NCI-H2029 treated with DMSO at 0.1 percent for 48 hours (cell line): ENCODE measurements at regions not wholly inside any gene's neighbourhood (a gene's known extent, or its start where the extent isn't known, plus 50 kb on each side); places are given as distances from the start of the nearest gene placed in this dataset.

Source experiments
- DNase-seq: peaks from one replicate; lab custom pipeline; 2025; lab: John Stamatoyannopoulos, UW

DNA sequence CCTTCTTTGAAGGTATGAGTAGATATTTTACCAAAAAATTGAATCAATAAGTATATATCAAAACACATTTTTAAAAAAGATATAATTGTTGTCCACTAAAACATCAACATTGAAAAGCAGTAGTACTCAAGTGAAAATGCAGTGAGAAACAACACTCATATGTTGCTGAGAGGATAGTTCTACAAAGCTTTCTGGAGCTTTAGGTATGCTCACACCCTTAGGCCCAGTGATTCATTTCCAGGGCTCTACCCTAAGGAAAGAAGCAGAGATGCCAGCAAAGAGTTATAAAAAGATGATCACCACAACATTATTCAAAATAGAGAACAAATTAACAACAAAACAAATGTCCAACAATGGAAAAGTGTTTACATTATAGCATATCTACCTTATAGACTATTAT is 197.3 kb upstream of the CCDC150 start:
- no peak for DNase-seq

DNA sequence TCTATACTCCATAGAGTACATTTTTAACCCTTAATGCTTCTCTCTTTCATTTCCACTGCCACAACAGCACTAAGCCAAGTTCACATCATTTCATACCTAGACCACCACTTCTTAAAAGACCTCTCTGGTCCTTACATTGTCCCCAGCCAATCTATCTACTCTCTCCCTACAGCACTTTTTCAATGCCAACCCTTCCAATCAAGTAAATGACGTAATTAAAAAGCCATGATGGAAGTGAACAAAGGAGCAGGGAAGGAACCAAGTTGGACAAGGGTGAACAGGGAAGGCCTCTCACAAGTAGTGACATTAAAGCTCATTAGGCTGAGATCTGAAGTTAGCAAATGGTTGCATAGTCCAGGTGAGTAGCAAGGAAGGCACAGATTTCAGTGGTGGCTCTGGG is 195.1 kb upstream of the CCDC150 start:
- DNase-seq: no peak

DNA sequence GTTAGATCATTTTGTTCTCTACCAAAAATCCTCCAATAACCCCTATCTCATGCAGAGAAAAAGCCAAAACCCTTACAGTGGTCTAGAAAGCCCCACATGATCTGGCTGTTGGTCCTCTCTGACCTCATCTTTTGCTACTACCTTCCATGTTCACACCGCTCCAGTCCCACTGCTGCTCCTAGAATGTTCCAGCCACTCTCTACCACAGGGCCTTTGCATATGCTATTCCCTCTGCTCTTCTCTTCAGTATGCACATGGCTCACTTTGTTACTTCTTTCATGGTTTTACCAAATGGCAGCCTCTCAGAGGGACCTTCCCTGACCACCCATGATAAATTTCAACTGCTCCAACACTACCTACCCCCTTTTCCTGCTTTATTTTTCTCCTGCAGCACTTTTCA is 193.5 kb upstream of the CCDC150 start:
- DNase-seq: no peak

- DNase-seq: no peak
Observed at GRCh38 chr2:196448407-196449079, 191.0 kb upstream of the CCDC150 start.

- no peak for DNase-seq
Observed at GRCh38 chr2:196449083-196449482, 190.4 kb upstream of the CCDC150 start.

- no peak for DNase-seq
Observed at GRCh38 chr2:196452758-196453157, 186.8 kb upstream of the CCDC150 start.

DNA sequence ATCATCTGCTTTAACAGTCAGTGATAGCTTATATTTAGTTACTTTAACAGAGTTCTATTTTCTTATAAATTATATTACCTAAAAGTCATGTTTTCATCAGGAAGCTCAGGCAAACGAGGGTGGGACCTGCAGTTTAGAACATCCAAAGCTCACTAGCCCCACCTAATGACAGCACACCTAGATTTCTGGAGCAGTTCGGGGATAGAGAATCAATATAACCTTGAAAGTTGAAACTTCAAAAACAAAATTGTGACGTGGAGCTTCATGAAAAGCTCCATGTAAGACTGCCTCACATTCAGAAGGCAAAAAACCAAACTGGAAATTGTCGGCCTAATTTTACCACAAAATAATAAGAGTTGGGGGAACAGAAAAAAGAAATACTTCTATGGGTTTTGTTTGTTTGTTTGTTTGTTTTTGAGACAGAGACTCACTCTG is 185.9 kb upstream of the CCDC150 start:
- no peak for DNase-seq

GRCh38 chr2:196454492-196454891 is 185.0 kb upstream of the CCDC150 start:
- no peak for DNase-seq

- DNase-seq: no peak
Observed at GRCh38 chr2:196459539-196459938, 180.0 kb upstream of the CCDC150 start.

DNA sequence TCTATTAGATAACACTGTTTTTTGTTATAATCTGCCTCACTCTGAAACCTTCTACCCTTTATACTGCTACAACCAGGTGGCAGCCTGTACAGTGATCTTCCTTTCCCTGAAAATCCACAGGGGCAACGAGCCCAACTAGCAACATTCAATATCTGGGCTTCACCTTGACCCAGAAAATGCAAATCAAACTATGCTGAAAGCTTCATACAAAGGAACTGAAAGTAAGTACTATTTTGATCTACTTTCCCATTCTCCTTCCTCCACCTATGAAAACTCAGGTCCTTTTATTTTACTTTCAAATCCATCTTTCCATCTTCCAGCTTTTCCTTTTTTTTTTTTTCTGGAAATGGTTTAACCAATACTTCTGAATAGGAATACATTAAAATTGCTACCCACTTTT is 175.8 kb upstream of the CCDC150 start:
- DNase-seq: no peak

GRCh38 chr2:196464311-196464710 is 175.2 kb upstream of the CCDC150 start:
- no peak for DNase-seq

DNA sequence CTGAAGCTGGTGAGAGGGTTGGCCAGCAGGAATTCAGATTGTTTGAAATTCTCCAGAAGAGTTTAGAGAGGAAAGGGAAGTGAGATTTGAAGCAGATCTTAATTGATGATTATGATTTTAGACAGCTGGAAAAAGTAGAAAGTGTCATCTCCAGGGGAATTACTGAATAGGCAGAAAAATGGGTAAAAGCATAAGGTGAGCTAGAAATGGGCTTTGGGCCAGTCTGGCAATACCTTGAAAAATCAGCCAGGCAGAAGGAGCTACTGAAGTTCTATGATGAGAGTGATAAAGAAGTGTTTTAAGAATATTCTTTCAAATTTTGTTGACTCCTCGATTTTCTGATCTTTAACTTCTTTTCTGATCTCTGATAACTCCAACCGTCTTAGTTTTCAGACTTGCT is 172.9 kb upstream of the CCDC150 start:
- DNase-seq: no peak

DNA sequence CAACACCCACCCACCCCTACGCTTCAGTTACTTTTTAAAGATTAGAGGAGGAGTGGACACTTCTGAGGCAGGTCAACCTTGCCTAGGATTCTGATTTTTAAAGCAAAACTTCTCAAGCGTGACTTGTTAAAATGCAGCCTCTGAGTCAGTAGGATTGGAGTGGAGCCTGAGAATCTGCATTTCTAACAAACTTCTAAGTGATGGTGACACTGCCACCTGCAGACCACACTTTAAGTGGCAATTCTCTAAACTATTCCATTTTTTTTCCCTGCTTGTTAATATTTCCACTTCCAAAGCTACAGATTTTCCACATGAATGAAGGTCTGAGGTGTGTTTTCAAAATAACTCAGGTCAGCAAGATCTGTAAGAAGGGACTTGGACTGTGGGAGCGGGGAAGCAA is 171.1 kb upstream of the CCDC150 start:
- DNase-seq: no peak

DNA sequence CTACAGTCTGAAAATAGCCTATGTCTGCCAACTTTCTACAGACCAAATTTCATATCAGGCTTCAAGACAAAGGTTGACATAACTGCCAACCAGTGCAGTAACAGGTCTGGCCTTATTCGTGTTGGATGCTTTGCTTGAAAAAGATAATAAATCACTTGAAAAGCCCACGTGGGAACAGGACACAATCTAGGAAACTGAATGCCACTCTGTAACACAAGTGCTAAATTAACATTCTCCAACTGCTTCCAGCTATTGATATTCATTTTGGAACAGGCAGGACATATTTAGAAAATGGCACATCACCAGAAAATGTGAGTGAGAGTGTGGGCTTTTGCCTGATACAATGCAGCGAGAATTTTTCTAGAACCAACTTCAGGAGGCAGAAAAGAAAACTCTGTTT is 165.9 kb upstream of the CCDC150 start:
- no peak for DNase-seq

DNA sequence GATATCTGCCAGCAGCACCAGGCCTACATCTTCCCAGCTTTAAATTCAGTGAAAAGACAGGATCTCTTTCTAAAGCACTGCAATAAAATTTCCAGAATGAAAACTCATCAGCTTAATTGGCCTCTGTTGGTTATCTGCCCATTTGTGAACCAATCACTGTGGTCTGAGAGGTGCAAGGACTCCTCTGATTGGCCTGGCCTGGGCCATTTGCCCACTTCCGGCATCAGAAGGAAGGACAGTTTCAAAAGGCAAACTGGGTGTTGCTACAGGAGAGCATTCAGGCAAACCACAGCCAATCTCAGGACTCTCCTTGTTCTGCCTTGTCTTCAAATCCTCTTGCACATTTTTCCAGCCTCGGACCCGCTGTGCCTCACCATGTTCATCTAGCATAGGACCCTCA is 163.9 kb upstream of the CCDC150 start:
- no peak for DNase-seq

GRCh38 chr2:196478588-196478987 is 160.9 kb upstream of the CCDC150 start:
- no peak for DNase-seq

GRCh38 chr2:196479350-196479749 is 160.2 kb upstream of the CCDC150 start:
- no peak for DNase-seq

DNA sequence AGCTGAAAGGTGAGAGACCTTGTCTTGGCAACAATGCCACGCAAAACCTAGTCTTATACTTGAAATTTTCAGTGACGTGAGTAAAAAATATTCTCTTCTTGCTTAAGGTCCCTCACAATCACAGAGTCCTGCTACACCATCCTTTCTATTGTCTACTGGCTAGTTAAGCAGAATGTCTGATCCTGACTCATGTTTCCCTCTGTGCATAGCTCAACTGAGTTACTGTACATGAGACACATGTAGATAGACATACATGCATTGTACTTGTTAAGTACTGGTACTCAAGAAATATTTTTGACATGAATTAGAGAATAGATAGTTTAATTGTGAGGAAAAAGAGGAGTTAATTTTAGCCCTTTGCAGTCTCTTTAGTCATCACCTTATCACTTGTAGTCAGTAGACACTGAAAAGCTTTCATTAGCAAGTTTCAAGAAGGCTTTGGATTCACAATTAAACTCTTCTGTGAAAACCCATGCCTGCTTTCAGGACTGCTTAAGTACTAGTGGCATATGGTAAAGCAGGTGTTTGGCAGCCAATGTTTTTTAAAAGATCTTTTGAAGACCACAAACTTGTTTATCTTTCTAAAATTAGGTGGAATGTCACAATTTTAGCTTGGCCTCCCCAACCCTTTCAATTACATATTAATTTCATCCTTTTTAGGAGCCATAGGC is 158.7 kb upstream of the CCDC150 start:
- DNase-seq: no peak

DNA sequence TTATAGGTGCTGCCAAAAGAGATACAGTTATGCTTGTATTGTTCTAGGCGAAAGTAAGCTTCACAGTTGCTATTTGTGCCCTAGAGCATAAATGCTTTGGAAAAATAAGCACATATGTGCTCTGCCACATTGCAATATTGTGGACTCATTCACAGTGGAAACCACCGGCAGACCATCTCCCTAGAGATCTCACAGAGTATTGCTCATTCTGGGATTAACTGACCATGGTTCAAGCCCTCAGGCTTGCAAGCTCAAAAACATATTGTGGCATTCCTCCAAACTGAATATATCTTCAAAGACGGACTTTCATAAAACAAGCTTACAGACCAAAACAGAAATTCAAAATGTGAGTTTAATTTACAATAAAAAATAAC is 158.2 kb upstream of the CCDC150 start:
- DNase-seq: no peak

- DNase-seq: no peak
Observed at GRCh38 chr2:196482119-196483065, 157.1 kb upstream of the CCDC150 start.

DNA sequence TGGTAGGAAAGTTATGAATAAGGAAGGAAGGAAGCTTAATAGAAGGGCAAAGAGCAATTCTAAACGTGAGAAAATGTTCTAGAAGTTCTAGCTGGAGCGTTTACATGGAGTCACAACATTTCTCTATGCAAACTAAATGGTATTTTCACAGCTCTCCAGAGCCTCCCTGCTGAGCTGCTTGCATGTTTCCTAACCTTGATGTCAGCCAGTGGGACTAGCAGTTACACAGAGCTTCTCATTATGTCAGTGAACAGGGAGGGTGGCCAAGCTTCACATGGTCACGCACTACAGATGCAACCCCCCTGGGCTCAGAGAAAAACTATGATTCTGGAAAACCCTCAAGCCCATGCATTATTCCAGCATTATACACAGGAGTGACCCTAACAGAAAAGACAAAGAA is 153.4 kb upstream of the CCDC150 start:
- no peak for DNase-seq

DNA sequence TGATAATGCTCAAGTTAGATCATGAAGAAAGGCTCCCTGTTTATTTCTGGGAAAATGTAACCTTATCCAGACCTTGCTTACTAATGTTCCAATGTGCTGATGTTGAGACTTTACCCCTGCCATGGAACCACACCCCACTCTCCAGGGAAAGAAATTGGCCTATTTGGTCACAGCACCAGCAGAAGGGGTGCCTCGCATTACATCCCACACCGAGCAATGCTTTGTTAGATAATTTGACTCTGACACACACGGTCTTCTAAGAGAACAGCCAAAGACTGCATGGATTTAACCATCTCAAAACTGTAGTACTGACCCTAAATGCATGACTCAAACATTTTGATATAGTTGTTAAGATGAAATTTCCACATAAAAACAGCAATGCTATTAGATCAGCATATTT is 152.1 kb upstream of the CCDC150 start:
- no peak for DNase-seq

GRCh38 chr2:196489371-196489770 is 150.1 kb upstream of the CCDC150 start:
- no peak for DNase-seq
